ENCODE measurements at regions not wholly inside any gene's neighbourhood (a gene's known extent, or its start where the extent isn't known, plus 50 kb on each side); places are given as distances from the start of the nearest gene placed in this dataset.

- no peak for DNase-seq
Measured at GRCh38 chr10:128922172-128922571, 544.9 kb upstream of the MGMT start.

- DNase-seq = no peak
Measured at GRCh38 chr10:128922619-128923196, 544.3 kb upstream of the MGMT start.

DNA sequence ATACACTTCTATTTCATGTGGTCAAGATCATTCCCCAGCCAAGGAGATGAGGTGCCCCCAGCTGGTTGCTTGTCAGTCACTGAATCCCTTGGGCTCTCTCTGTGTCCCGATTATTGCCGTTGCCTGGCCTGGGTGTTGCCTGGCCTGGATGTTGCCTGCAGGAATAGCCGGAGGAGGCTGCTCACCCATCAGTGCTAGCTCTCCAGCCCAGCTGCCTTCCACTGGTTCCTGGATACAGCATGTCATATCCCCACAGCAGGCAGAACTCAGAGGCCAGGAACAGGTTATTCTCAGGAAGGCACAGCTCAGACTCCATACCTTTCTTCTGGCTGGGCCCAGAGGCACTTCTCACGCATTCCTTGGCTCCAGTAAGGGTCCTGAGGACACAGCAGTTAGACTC, 542.1 kb upstream of the MGMT start:
- no peak for DNase-seq

- DNase-seq = no peak
Measured at GRCh38 chr10:128926711-128927110, 540.3 kb upstream of the MGMT start.

GRCh38 chr10:128927497-128928161, 539.4 kb upstream of the MGMT start:
- DNase-seq = no peak

DNA sequence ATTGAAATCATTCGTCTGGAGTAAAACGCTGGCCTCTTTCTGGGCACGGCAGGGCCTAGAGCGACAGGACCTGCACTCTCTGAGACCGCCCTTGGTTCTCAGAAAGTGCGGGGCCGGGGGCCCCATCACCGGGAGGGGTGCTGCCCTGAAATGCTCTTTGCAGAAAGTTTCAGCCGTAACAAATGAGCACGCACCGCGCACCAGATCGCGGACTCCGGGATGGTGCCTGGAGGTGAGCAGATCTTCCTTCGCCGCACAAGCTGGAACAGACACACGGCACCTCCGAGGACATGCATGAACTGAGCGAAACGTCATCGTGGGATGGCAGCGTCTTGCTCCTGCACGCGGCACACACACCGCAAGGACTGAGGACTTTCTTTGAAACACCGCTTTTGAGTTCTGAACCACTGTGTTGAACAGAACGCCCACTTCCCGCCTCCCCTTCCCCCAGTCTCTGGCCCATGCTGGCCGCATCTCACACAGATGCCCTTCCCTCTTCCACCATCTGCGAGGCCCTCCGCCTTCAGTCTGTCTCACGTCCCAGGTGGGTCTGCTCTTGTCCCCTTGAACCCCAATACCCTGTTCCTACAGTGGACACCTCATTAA, 538.7 kb upstream of the MGMT start:
- DNase-seq = no peak

GRCh38 chr10:128929131-128929530, 537.9 kb upstream of the MGMT start:
- no peak for DNase-seq

DNA sequence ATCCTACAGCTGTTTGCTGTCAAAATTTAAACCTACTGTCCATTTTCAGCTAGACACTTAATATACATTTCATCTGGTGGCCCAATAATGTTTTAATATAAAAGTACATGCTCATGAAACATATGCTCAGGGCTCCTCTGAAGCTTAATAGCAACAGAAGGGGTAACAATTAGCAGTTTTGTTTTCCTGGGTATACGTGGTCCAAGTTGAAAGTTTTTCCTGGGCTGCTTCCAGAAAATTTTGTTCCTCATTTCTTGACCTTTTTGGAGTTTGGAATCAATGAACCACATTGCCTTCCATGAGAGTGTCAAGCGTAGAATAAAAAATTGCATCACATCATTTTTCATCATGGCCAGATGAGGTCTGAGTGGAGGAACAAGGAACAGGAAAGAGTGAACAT, 537.3 kb upstream of the MGMT start:
- DNase-seq = no peak

GRCh38 chr10:128930515-128930914, 536.5 kb upstream of the MGMT start:
- DNase-seq = no peak

DNA sequence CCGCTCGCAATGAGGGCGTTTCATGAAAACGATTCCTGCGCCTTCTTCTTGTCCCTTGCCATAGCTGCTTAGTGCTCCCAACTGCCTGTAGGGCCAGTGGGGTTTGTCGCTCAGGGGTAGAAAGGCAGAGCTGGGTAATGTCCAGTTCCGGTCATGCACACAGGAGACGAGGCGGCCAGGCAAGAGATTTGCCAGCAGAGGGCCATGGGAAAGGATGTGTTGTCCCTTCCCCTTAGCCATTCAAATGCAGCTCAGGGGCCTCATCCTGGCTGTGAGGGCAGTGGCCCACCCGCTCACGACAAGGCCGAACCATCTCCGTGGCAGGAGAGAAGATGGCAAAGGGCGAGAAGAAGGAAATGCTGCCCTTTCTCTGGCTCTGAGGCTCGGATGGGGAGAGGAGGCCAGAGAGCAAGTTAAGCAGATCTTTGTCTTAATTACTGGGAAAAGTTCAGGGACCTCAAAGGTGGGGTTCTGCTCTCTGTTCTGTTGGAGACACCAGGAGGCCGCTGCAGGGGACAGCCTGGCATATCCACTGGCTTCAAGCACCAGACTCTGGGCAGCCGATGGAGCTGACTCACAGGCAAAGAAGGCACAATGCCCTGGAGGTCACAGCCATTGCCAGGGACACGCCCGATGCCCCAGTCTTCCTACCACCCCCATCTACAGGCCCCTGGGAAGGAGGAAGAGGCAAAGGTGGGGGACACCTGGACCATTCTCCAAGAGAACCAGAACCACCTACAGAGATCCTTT, 534.8 kb upstream of the MGMT start:
- DNase-seq = no peak

DNA sequence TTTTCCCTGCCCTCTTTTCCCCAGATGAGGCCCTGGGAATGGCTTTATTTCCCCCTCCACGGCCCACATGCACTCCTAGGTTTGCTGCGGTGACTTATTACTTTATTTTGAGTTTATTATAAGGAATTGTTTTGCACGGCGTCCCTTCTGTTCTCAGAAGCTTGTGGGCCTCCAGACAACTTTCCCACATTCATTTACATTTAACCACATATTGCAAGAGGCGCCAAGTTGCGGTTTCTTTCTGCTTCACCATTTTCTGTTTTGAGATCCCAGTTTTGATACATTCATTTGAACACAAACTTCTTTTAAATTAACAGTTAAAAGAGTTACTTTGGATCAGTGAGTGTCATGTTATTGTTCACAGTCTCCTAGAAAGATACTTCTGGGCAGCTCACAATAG, 532.5 kb upstream of the MGMT start:
- no peak for DNase-seq

GRCh38 chr10:128936392-128936791, 530.6 kb upstream of the MGMT start:
- no peak for DNase-seq

- DNase-seq = no peak
Measured at GRCh38 chr10:128938558-128938957, 528.5 kb upstream of the MGMT start.

DNA sequence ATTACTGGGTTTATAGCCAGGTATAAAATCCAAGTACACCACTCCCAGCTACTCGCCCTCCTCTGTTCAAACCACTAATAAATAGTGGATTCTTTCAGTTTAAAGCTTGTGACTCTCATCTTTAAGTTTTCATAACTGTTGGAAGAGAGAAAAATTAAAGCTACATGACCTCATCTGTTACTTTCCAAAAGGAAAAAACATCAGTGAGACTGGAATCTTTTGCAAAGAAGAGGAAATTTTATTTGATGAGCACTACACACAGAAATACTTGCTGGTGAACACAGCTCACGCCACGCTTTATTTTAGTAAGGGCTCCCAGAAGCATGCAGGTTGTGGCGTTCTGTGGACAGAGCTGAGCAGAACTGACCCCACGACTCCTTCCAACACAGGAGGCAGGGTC, 527.0 kb upstream of the MGMT start:
- no peak for DNase-seq

DNA sequence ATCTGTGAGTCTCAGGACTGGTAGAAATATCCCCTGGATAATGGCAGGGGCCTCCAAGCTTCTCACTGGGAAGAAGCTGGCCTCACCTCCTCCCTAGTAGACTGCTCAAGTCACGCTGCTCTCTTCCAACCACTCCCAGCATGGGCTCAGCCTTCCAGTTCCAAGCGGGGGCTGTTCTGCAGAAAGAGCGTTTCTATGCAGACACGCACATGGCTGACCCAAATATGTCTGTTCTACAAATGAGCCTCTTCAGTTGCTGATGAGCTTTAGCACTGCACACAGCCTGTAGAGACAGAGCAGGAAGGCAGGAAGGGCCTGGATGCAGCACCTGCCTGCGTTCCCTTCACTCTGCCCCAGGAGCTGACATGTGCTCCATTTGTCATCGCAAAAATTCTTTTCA, 523.9 kb upstream of the MGMT start:
- DNase-seq = no peak

- DNase-seq = no peak
Measured at GRCh38 chr10:128945398-128945797, 521.6 kb upstream of the MGMT start.

- no peak for DNase-seq
Measured at GRCh38 chr10:128950159-128950915, 516.7 kb upstream of the MGMT start.

DNA sequence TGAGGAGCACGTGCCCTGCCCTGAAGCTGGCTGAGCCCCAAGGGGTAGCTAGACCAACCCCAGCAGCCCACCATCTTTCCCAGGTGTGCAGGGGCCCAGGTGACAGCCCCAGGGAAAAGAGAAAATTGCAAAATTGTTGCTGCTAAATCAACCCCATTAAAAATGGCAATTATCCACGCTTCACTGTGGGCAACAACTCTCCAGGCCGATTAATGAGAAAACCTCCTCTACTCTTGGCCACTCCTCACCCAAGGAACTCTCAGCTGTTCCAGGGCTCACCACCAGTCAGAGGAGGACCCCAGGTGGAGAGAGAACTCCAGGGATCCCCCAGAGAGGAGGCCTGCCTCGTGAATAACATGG, 516.1 kb upstream of the MGMT start:
- DNase-seq = no peak

DNA sequence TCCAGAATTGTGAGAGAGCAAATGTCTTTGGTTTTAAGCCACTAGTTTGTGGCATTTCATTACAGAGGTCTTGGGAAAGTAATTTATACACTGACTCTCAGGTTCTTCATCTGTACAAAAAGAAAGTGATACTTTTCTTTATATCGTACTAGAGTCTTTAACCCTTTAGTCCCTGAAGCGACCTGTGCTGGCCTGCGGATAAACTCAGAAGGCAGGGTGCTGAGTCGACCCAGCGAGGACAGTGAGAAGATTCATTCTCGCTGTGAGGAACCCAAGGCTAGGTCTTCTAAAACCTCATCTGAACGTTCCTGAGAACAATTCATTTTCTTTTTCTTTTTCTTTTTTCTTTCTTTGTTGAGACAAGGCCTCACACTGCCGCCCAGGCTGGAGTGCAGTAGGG, 514.2 kb upstream of the MGMT start:
- no peak for DNase-seq

DNA sequence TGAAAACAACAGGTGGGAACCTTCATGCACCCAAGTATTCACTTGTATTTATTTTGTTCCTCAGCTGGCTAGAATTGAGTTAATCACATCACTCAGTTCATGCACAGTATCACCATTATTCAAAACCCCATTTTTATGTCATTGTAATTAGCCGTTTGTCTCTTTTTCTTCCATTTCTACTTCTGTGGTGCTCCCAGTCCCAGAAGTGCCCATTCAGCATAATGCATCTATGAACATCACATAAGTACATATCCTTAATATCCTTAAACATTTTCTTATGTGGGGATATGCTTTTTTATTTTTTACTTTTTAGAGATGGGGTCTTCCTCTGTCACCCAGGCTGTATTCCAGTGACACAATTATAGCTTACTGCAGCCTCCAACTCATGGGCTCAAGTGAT, 510.9 kb upstream of the MGMT start:
- no peak for DNase-seq

GRCh38 chr10:128957221-128957620, 509.8 kb upstream of the MGMT start:
- DNase-seq = no peak

DNA sequence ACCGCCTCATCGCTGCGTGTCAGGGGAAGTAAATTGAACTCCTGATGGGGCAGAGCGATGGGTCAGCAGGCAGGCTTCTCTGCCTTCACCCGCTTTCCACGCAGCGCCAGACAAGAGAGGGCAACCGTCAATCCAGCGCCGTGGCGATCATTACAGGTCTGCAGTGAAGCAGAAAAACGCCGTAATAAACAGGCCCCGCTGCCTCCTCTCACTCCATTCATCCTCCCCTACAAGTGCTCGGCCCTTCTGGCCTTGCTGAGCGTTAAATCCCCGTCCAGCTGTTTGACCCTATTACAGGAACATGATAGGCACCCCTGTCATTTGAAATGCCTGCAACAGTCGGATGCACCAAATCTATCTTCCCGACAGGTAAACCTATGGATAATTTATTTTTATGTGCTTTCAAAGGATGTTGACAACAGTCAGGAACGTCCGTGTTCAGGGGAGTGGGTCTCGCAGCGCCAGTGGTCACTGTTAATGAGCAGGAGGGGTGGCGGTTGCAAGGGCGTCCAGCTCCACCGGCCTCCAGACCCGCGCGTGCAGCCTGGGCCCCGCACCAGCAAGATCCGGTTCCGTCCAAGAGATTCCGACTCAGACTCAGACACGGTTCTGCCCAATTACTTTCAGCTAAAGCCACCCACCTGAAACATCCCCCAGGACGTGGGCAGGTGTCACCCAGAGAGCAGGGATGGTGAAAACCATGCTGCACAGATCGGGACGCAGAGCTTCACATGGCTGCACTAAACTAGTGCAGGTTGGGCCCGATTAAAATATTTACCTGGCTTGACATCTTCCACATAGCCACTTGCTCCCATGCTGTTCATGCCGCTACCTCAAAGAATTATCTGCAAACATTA, 508.0 kb upstream of the MGMT start:
- DNase-seq = no peak

All from NCI-H187 treated with DMSO at 0.1 percent for 48 hours (cell line).